ENCODE measurements at regions not wholly inside any gene's neighbourhood (a gene's known extent, or its start where the extent isn't known, plus 50 kb on each side); places are given as distances from the start of the nearest gene placed in this dataset.
"Not testable (repeated sequence)": the region's sequence is repeated elsewhere in the genome, so short reads cannot be mapped to it uniquely, and the experiment has no call there.

- TF ChIP-seq KDM1A (IDR thresholded peaks at IDR 0.05; ENCODE audit: borderline replicate concordance, low read length), result no peak
- no peak for TF ChIP-seq ZNF274 (IDR thresholded peaks at IDR 0.05; ENCODE audit: borderline replicate concordance, extremely low read depth, low read length)
- no peak for TF ChIP-seq EZH2 (IDR thresholded peaks at IDR 0.05; ENCODE audit: low read depth, low read length, severe bottlenecking)
- no peak for TF ChIP-seq HDAC2 (IDR thresholded peaks at IDR 0.05; ENCODE audit: borderline replicate concordance in 1 of 2, low read depth in 2 of 2, low read length in 2 of 2)
- no peak for TF ChIP-seq MAFK (IDR thresholded peaks at IDR 0.05; ENCODE audit: low read depth, low read length)
- TF ChIP-seq PHF8 (conservative IDR thresholded peaks at IDR 0.05; ENCODE audit: low read depth, low read length), result no peak
- no peak for TF ChIP-seq E2F6 (IDR thresholded peaks at IDR 0.05)
Measured at GRCh38 chr21:32876426-32876825, 104.9 kb upstream of the PAXBP1 start (continued).

GRCh38 chr21:32877888-32878287 is 106.3 kb upstream of the PAXBP1 start:
- CTCF ChIA-PET (ENCODE audit: partially characterized antibody), result interaction anchor here (1.1 kb wide), 1 partner anchor 20 kb away, joined by 4 read pairs; no protein-coding TSS in a partner anchor
- H4K91ac ChIP-seq (replicated peaks; ENCODE audit: insufficient read length, low read length); H3K79me2 ChIP-seq (ENCODE audit: control insufficient read depth in 1 of 2, insufficient read depth in 2 of 2, low read length in 2 of 2); H2BK12ac ChIP-seq (ENCODE audit: low read depth, low read length); H4K20me1 ChIP-seq (replicated peaks in 1 of 2; ENCODE audit: control insufficient read depth in 1 of 2, insufficient read depth in 2 of 2, low read length in 2 of 2); H3K27ac ChIP-seq (ENCODE audit: low read depth, low read length); DNase-seq (ENCODE audit: low read depth in 1 of 2, low spot score in 2 of 2); H2BK20ac ChIP-seq (ENCODE audit: low read length); H2BK15ac ChIP-seq (ENCODE audit: low read length); H3K36me3 ChIP-seq (ENCODE audit: control insufficient read depth in 2 of 4, insufficient read depth in 4 of 4, low read length in 3 of 4); H4K5ac ChIP-seq (ENCODE audit: insufficient read length, low read depth, low read length); H3K9ac ChIP-seq (replicated peaks in 1 of 4; ENCODE audit: extremely low read depth in 1 of 4, low read depth in 3 of 4, low read length in 3 of 4); H3K56ac ChIP-seq (replicated peaks; ENCODE audit: insufficient read length, low read depth, low read length); H3K79me1 ChIP-seq (ENCODE audit: low read depth, low read length); H3K27me3 ChIP-seq (replicated peaks in 1 of 4; ENCODE audit: control insufficient read depth in 3 of 4, extremely low read depth in 1 of 4, insufficient read depth in 3 of 4, low read length in 3 of 4); H2BK120ac ChIP-seq (replicated peaks; ENCODE audit: low read depth, low read length); H2AFZ ChIP-seq (ENCODE audit: low read length); H3K4me1 ChIP-seq (replicated peaks in 1 of 4; ENCODE audit: control insufficient read depth in 3 of 4, insufficient read depth in 4 of 4, low read length in 3 of 4); H3K18ac ChIP-seq (ENCODE audit: extremely low read depth, low read length); H3K23me2 ChIP-seq (ENCODE audit: low read depth, low read length); H3K14ac ChIP-seq (ENCODE audit: insufficient read length); H3K23ac ChIP-seq (ENCODE audit: insufficient read length); FAIRE-seq; H2AK5ac ChIP-seq (ENCODE audit: low read depth, low read length); H2BK5ac ChIP-seq (ENCODE audit: low read depth, low read length); H3K4me2 ChIP-seq (ENCODE audit: insufficient read depth in 1 of 2, low read depth in 2 of 2, low read length in 2 of 2); H3K4me3 ChIP-seq (ENCODE audit: extremely low read depth in 1 of 4, insufficient read depth in 2 of 4, low read depth in 3 of 4, low read length in 4 of 4); H3K9me3 ChIP-seq (ENCODE audit: insufficient read depth in 2 of 2, low read depth in 1 of 2, low read length in 1 of 2); H4K8ac ChIP-seq (ENCODE audit: extremely low read depth, insufficient read depth, low read length); H3K4ac ChIP-seq (replicated peaks; ENCODE audit: insufficient read length, low read depth, low read length); POLR2A ChIA-PET (ENCODE audit: partially characterized antibody): not testable (repeated sequence)
- 93% methylated on average over 2 of the region's 2 CpGs; no CpG with 5 or more reads in 1 of the 2 experiments for WGBS, 2 experiments (ENCODE audit: extremely low coverage in 1 of 2, insufficient coverage in 1 of 2, insufficient read length in 1 of 2, insufficient replicate concordance in 2 of 2, low coverage in 1 of 2, low lambda C conversion rate in 2 of 2, missing lambda C conversion rate in 1 of 2)
